ENCODE measurements at regions not wholly inside any gene's neighbourhood (a gene's known extent, or its start where the extent isn't known, plus 50 kb on each side); places are given as distances from the start of the nearest gene placed in this dataset.

- H3K36me3 ChIP-seq: no peaks in the 10 kb centered on the region
- intact Hi-C loops (cut with DNase I): loop anchor here (5.0 kb wide), 2 partner anchors 384 to 1664 kb away; no protein-coding TSS in a partner anchor
- no peaks in the 10 kb centered on the region for H3K9me3 ChIP-seq
- WGBS: 3% methylated on average over 7 of the region's 7 CpGs
- DNase-seq (ENCODE audit: extremely low spot score): peak; percentile 92
- TF ChIP-seq POLR2AphosphoS5 (IDR thresholded peaks at IDR 0.05): no peak
- no peak for TF ChIP-seq POLR2A (IDR thresholded peaks at IDR 0.05; ENCODE audit: low read depth)
- TF ChIP-seq EP300 (IDR thresholded peaks at IDR 0.05): no peak
- peak; percentile 73 to 89 (median 87) for TF ChIP-seq CTCF (IDR thresholded peaks at IDR 0.05)
- peaks cover 0 to 3% (median 0%) of the 10 kb centered on the region in 4 donors for H3K4me1 ChIP-seq
- H3K27ac ChIP-seq (replicated peaks in 1 of 4): no peak overlapping the region
- no peak overlapping the region for H3K4me3 ChIP-seq
- H3K27me3 ChIP-seq: peaks cover 0 to 17% (median 2%) of the 10 kb centered on the region in 4 donors
These were observed 1099.8 kb upstream of the TENM3 start for GRCh38 chr4:181143250-181143854.

GRCh38 chr4:181146051-181146450 is 1097.2 kb upstream of the TENM3 start:
- Histone ChIP-seq H3K27ac (replicated peaks in 1 of 4) (no peak overlapping the region), H3K9me3 (no peaks in the 10 kb centered on the region), H3K36me3 (no peaks in the 10 kb centered on the region), H3K4me1 (peaks cover 0 to 3% (median 0%) of the 10 kb centered on the region in 4 donors), H3K27me3 (peaks cover 0 to 17% (median 2%) of the 10 kb centered on the region in 4 donors), H3K4me3 (no peak overlapping the region)
- no peak for TF ChIP-seq CTCF (IDR thresholded peaks at IDR 0.05)
- TF ChIP-seq EP300 (IDR thresholded peaks at IDR 0.05): no peak
- TF ChIP-seq POLR2A (IDR thresholded peaks at IDR 0.05; ENCODE audit: low read depth): no peak
- TF ChIP-seq POLR2AphosphoS5 (IDR thresholded peaks at IDR 0.05): no peak
- no peak for DNase-seq (ENCODE audit: extremely low spot score)
- intact Hi-C loops (cut with DNase I): no loop called here
- WGBS: 29% methylated on average over 1 of the region's 1 CpG

- WGBS: 95% methylated on average over 13 of the region's 13 CpGs
- H3K4me1 ChIP-seq: peaks cover 0 to 3% (median 0%) of the 10 kb centered on the region in 4 donors
These were observed 1095.7 kb upstream of the TENM3 start for GRCh38 chr4:181147416-181147951.

GRCh38 chr4:181148470-181148869 is 1094.7 kb upstream of the TENM3 start:
- no peaks in the 10 kb centered on the region for H3K36me3 ChIP-seq
- DNase-seq (ENCODE audit: extremely low spot score): no peak
- peaks cover 0 to 6% (median 0%) of the 10 kb centered on the region in 4 donors for H3K27me3 ChIP-seq
- TF ChIP-seq CTCF (IDR thresholded peaks at IDR 0.05) (no peak), POLR2AphosphoS5 (IDR thresholded peaks at IDR 0.05) (no peak), EP300 (IDR thresholded peaks at IDR 0.05) (no peak), POLR2A (IDR thresholded peaks at IDR 0.05; ENCODE audit: low read depth) (no peak)
- intact Hi-C loops (cut with DNase I): no loop called here
- no peak overlapping the region for H3K4me3 ChIP-seq
- no peak overlapping the region for H3K27ac ChIP-seq (replicated peaks in 1 of 4)
- 73% methylated on average over 5 of the region's 5 CpGs for WGBS
- peaks cover 0 to 3% (median 0%) of the 10 kb centered on the region in 4 donors for H3K4me1 ChIP-seq
- H3K9me3 ChIP-seq: no peaks in the 10 kb centered on the region

More at GRCh38 chr4:181147416-181147951, 1095.7 kb upstream of the TENM3 start:
- intact Hi-C loops (cut with DNase I): no loop called here
- H3K36me3 ChIP-seq: no peaks in the 10 kb centered on the region
- TF ChIP-seq POLR2A (IDR thresholded peaks at IDR 0.05; ENCODE audit: low read depth) (no peak), EP300 (IDR thresholded peaks at IDR 0.05) (no peak), POLR2AphosphoS5 (IDR thresholded peaks at IDR 0.05) (no peak), CTCF (IDR thresholded peaks at IDR 0.05) (no peak)
- no peak for DNase-seq (ENCODE audit: extremely low spot score)
- no peaks in the 10 kb centered on the region for H3K9me3 ChIP-seq
- no peak overlapping the region for H3K4me3 ChIP-seq
- H3K27me3 ChIP-seq: peaks cover 0 to 16% (median 1%) of the 10 kb centered on the region in 4 donors
- no peak overlapping the region for H3K27ac ChIP-seq (replicated peaks in 1 of 4)

Measured in esophagus muscularis mucosa (tissue), 4 donors.